Fibroblast of lung (primary cell): ENCODE measurements at regions not wholly inside any gene's neighbourhood (a gene's known extent, or its start where the extent isn't known, plus 50 kb on each side); places are given as distances from the start of the nearest gene placed in this dataset.

Source experiments
- DNase-seq, 2 donors: peaks; one replicate each; pipeline versions ENCODE4 v3.0.0 to v3.0.0-alpha.2; 2010; ENCODE audit warnings: low read depth in 2 of 2
- H2AFZ ChIP-seq: 2 replicates; pipeline ENCODE4 v1.5.1; 2012; ENCODE audit warnings: low read length, control low read depth, inconsistent platforms
- H3K27ac ChIP-seq: 2 replicates; pipeline ENCODE4 v1.5.1; 2011; ENCODE audit warnings: low read length, control low read depth; ENCODE audit not compliant: insufficient read depth
- H3K27me3 ChIP-seq: 2 replicates; pipeline ENCODE4 v1.5.1; 2011; ENCODE audit warnings: mild to moderate bottlenecking, low read length; ENCODE audit not compliant: control insufficient read depth, insufficient read depth
- H3K36me3 ChIP-seq: 2 replicates; pipeline ENCODE4 v1.5.1; 2011; ENCODE audit warnings: low read length; ENCODE audit not compliant: control insufficient read depth, insufficient read depth
- H3K4me1 ChIP-seq: 2 replicates; pipeline ENCODE4 v1.5.1; 2011; ENCODE audit warnings: low read length; ENCODE audit not compliant: control insufficient read depth, insufficient read depth; ENCODE audit errors: extremely low read depth
- H3K4me2 ChIP-seq: 2 replicates; pipeline ENCODE4 v1.5.1; 2011; ENCODE audit warnings: low read length, control low read depth; ENCODE audit not compliant: insufficient read depth; ENCODE audit errors: extremely low read depth
- H3K4me3 ChIP-seq, 4 experiments: fragments of 200-600 bp in 1 of 4; sonication (generic) in 1 of 4; replicated peaks in 1 of 4; 2 replicates each; pipeline ENCODE4 v1.5.1; 2011 to 2016; ENCODE audit warnings: low read length in 4 of 4, low read depth in 3 of 4, mild to moderate bottlenecking in 3 of 4, control low read depth in 2 of 4, inconsistent platforms in 1 of 4, mixed read lengths in 1 of 4; ENCODE audit not compliant: insufficient read depth in 1 of 4; ENCODE audit errors: control extremely low read depth in 1 of 4
- H3K79me2 ChIP-seq: 2 replicates; pipeline ENCODE4 v1.5.1; 2012; ENCODE audit warnings: mild to moderate bottlenecking, low read length, inconsistent platforms; ENCODE audit not compliant: control insufficient read depth, insufficient read depth
- H3K9ac ChIP-seq: 2 replicates; pipeline ENCODE4 v1.5.1; 2011; ENCODE audit warnings: mild to moderate bottlenecking, low read length, control low read depth; ENCODE audit not compliant: insufficient read depth
- H3K9me3 ChIP-seq: 2 replicates; pipeline ENCODE4 v1.5.1; 2012; ENCODE audit warnings: low read depth, low read length; ENCODE audit not compliant: control insufficient read depth, insufficient read depth
- H4K20me1 ChIP-seq: 2 replicates; pipeline ENCODE4 v1.5.1; 2011; ENCODE audit warnings: low read length; ENCODE audit not compliant: control insufficient read depth, insufficient read depth; ENCODE audit errors: extremely low read depth
- EZH2 ChIP-seq: IDR thresholded peaks from 2 replicates; pipeline ENCODE4 v1.5.1; 2012; ENCODE audit warnings: low read length, control low read depth, mild to moderate bottlenecking; ENCODE audit errors: missing control alignments
- TF ChIP-seq, protein P1 (sequence below), 2 donors: IDR thresholded peaks in 1 of 2; conservative IDR thresholded peaks in 1 of 2; 1 replicate in 1 of 2; 2 replicates in 1 of 2; pipeline ENCODE4 v1.5.1; 2011 to 2012; ENCODE audit warnings: low read length in 2 of 2, control low read depth in 1 of 2, inconsistent platforms in 1 of 2, low read depth in 1 of 2, mild to moderate bottlenecking in 1 of 2

DNA sequence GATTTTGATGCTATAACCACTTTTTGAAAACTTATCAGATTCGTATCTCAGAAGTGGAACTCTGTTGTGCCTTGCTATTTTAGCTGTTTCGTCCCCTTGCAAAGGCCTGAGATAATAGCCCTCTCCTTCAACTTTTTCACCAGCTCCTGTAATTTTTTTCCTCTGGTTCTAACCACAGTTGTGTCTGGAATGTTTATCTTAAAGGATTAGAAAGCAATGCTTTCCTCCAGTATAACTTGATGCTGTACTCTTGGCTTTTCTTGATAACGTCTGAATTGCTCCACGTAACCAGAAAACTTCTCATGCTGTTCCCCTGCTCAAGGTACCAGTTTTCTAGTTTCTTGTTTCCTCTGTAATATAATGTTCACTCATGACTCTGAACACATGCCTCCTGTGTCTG lies 209.4 kb downstream of the DTWD2 start:
- no peak overlapping the region for H3K4me3 ChIP-seq
- H3K4me2 ChIP-seq: no peak overlapping the region
- no peaks in the 10 kb centered on the region for H3K27me3 ChIP-seq
- H3K79me2 ChIP-seq: no peaks in the 10 kb centered on the region
- H2AFZ ChIP-seq: no peak overlapping the region
- H3K36me3 ChIP-seq: no peaks in the 10 kb centered on the region
- no peak overlapping the region for H3K9ac ChIP-seq
- H4K20me1 ChIP-seq: no peaks in the 10 kb centered on the region
- H3K27ac ChIP-seq: no peak overlapping the region
- TF ChIP-seq EZH2: no peak
- TF ChIP-seq, protein P1, sequence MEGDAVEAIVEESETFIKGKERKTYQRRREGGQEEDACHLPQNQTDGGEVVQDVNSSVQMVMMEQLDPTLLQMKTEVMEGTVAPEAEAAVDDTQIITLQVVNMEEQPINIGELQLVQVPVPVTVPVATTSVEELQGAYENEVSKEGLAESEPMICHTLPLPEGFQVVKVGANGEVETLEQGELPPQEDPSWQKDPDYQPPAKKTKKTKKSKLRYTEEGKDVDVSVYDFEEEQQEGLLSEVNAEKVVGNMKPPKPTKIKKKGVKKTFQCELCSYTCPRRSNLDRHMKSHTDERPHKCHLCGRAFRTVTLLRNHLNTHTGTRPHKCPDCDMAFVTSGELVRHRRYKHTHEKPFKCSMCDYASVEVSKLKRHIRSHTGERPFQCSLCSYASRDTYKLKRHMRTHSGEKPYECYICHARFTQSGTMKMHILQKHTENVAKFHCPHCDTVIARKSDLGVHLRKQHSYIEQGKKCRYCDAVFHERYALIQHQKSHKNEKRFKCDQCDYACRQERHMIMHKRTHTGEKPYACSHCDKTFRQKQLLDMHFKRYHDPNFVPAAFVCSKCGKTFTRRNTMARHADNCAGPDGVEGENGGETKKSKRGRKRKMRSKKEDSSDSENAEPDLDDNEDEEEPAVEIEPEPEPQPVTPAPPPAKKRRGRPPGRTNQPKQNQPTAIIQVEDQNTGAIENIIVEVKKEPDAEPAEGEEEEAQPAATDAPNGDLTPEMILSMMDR (conservative IDR thresholded peaks at IDR 0.05 in 1 of 2, IDR thresholded peaks at IDR 0.05 in 1 of 2; ENCODE audit: low read depth in 1 of 2, low read length in 2 of 2): no peak
- peak in 1 of 2 donors; percentile 20 for DNase-seq
- H3K9me3 ChIP-seq: no peaks in the 10 kb centered on the region
- H3K4me1 ChIP-seq: no peaks in the 10 kb centered on the region

DNA sequence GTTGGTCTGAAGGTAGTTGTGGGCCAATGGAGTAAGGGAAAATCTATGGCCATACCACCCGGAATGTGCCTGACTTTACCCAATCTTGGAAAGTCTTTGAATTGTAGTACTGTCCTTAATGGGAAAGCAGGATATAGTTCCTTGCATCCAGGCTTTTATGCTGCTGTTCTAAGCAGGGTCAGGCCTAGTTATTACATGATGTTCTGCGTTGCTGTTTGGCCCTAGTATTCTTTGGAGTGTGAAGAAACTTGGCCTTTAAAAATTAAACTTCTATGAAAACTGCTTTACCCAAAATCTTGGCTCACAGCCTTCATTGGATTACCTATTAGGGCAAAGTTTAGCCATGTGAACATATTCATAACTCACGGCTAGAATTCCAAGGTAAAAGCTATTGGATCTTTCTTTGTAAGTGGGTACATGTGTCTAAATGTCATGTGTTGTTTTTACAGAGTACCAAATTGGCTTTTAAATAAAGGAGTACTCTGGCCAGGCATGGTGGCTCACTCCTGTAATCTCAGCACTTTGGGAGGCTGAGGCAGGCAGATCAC lies 211.1 kb downstream of the DTWD2 start:
- H3K9me3 ChIP-seq: no peaks in the 10 kb centered on the region
- TF ChIP-seq EZH2: no peak
- TF ChIP-seq, protein P1 (conservative IDR thresholded peaks at IDR 0.05 in 1 of 2, IDR thresholded peaks at IDR 0.05 in 1 of 2; ENCODE audit: low read depth in 1 of 2, low read length in 2 of 2): no peak

DNA sequence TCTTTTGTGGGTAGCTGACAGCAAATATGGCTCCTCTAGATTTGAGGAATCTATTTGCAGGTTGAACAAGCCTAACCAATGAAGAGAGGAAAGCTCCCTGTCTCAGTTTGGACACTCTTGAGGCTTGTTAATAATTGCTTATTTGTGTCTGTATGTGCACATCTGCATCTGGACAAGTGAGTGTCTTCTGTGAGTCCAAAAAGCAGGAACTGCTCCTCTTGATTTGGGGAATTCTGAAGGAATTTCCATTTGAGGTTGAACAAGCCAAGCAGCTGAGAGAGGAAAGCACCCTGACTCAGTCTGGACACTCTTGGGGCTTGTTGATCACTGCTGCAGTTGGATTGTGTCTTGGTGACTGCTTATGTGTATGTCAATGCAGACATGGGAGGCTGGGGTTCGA lies 211.6 kb downstream of the DTWD2 start:
- DNase-seq: no peak
- H3K9me3 ChIP-seq: no peaks in the 10 kb centered on the region
- H3K36me3 ChIP-seq: no peaks in the 10 kb centered on the region
- H2AFZ ChIP-seq: no peak overlapping the region
- no peak overlapping the region for H3K27ac ChIP-seq
- H3K79me2 ChIP-seq: no peaks in the 10 kb centered on the region
- H3K4me3 ChIP-seq: no peak overlapping the region
- H3K27me3 ChIP-seq: no peaks in the 10 kb centered on the region
- no peak overlapping the region for H3K9ac ChIP-seq
- H3K4me2 ChIP-seq: no peak overlapping the region
- H3K4me1 ChIP-seq: no peaks in the 10 kb centered on the region
- TF ChIP-seq, protein P1 (conservative IDR thresholded peaks at IDR 0.05 in 1 of 2, IDR thresholded peaks at IDR 0.05 in 1 of 2; ENCODE audit: low read depth in 1 of 2, low read length in 2 of 2): no peak
- no peak for TF ChIP-seq EZH2
- H4K20me1 ChIP-seq: no peaks in the 10 kb centered on the region

More for the DNA sequence above, 211.1 kb downstream of the DTWD2 start:
- no peak for DNase-seq
- no peaks in the 10 kb centered on the region for H3K36me3 ChIP-seq
- H2AFZ ChIP-seq: no peak overlapping the region
- no peaks in the 10 kb centered on the region for H3K27me3 ChIP-seq
- H4K20me1 ChIP-seq: no peaks in the 10 kb centered on the region
- no peak overlapping the region for H3K27ac ChIP-seq
- no peaks in the 10 kb centered on the region for H3K79me2 ChIP-seq
- H3K4me1 ChIP-seq: no peaks in the 10 kb centered on the region
- H3K4me3 ChIP-seq: no peak overlapping the region
- no peak overlapping the region for H3K4me2 ChIP-seq
- H3K9ac ChIP-seq: no peak overlapping the region
